ENCODE measurements at regions not wholly inside any gene's neighbourhood (a gene's known extent, or its start where the extent isn't known, plus 50 kb on each side); places are given as distances from the start of the nearest gene placed in this dataset.

- dilution Hi-C loops (cut with MboI; ENCODE audit: extremely low pct_ligation_motif_present, low sequenced_read_pairs) = no loop called here
These were observed 358.2 kb downstream of the BCOR start for GRCh38 chrX:39739585-39739984.

GRCh38 chrX:39740078-39740477 lies 357.7 kb downstream of the BCOR start:
- DNase-seq (ENCODE audit: low read depth, low spot score) = no peak
- no peak for FAIRE-seq
- no peaks in the 10 kb centered on the region for H4K20me1 ChIP-seq (ENCODE audit: control insufficient read depth, extremely low read depth, insufficient read depth, low read length)
- H3K4me2 ChIP-seq (ENCODE audit: control insufficient read depth, extremely low read depth, insufficient read depth, low read depth, low read length) = no peak overlapping the region
- no peaks in the 10 kb centered on the region for H3K9me3 ChIP-seq (ENCODE audit: control insufficient read depth, low read depth, low read length)
- no peaks in the 10 kb centered on the region for H3K9me1 ChIP-seq (ENCODE audit: control insufficient read depth, extremely low read depth, insufficient read depth, low read length)
- no peak overlapping the region for H3K27ac ChIP-seq (ENCODE audit: control insufficient read depth, insufficient read depth, low read length)
- TF ChIP-seq EZH2 (IDR thresholded peaks at IDR 0.05; ENCODE audit: low read length) = no peak
- TF ChIP-seq, protein P1, sequence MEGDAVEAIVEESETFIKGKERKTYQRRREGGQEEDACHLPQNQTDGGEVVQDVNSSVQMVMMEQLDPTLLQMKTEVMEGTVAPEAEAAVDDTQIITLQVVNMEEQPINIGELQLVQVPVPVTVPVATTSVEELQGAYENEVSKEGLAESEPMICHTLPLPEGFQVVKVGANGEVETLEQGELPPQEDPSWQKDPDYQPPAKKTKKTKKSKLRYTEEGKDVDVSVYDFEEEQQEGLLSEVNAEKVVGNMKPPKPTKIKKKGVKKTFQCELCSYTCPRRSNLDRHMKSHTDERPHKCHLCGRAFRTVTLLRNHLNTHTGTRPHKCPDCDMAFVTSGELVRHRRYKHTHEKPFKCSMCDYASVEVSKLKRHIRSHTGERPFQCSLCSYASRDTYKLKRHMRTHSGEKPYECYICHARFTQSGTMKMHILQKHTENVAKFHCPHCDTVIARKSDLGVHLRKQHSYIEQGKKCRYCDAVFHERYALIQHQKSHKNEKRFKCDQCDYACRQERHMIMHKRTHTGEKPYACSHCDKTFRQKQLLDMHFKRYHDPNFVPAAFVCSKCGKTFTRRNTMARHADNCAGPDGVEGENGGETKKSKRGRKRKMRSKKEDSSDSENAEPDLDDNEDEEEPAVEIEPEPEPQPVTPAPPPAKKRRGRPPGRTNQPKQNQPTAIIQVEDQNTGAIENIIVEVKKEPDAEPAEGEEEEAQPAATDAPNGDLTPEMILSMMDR (optimal IDR thresholded peaks at IDR 0.05 in 1 of 3, IDR thresholded peaks at IDR 0.05 in 1 of 3, conservative IDR thresholded peaks at IDR 0.05 in 1 of 3; ENCODE audit: extremely low read depth in 1 of 3, insufficient read depth in 2 of 3, low read length in 3 of 3) = no peak
- dilution Hi-C loops (cut with MboI; ENCODE audit: extremely low pct_ligation_motif_present, low sequenced_read_pairs) = no loop called here
- no peaks in the 10 kb centered on the region for H3K36me3 ChIP-seq (ENCODE audit: control insufficient read depth in 2 of 2, extremely low read depth in 1 of 2, insufficient read depth in 2 of 2, low read length in 2 of 2)
- H3K4me1 ChIP-seq (ENCODE audit: control insufficient read depth, extremely low read depth, insufficient read depth, low read length) = no peaks in the 10 kb centered on the region
- H3K79me2 ChIP-seq (ENCODE audit: control insufficient read depth, insufficient read depth, low read length) = no peaks in the 10 kb centered on the region
- H2AFZ ChIP-seq (ENCODE audit: control insufficient read depth, low read length) = no peak overlapping the region
- H3K4me3 ChIP-seq (ENCODE audit: control insufficient read depth in 2 of 3, extremely low read depth in 1 of 3, insufficient read depth in 2 of 3, low read depth in 1 of 3, low read length in 3 of 3) = no peak overlapping the region
- no peak overlapping the region for H3K9ac ChIP-seq (ENCODE audit: control insufficient read depth, extremely low read depth, insufficient read depth, low read length)
- no peaks in the 10 kb centered on the region for H3K27me3 ChIP-seq (ENCODE audit: control insufficient read depth, extremely low read depth, insufficient read depth, low read length)

More at GRCh38 chrX:39739585-39739984, 358.2 kb downstream of the BCOR start:
- no peaks in the 10 kb centered on the region for H3K9me3 ChIP-seq (ENCODE audit: control insufficient read depth, low read depth, low read length)
- H3K4me1 ChIP-seq (ENCODE audit: control insufficient read depth, extremely low read depth, insufficient read depth, low read length) = no peaks in the 10 kb centered on the region
- H3K9ac ChIP-seq (ENCODE audit: control insufficient read depth, extremely low read depth, insufficient read depth, low read length) = no peak overlapping the region
- TF ChIP-seq, protein P1 (optimal IDR thresholded peaks at IDR 0.05 in 1 of 3, IDR thresholded peaks at IDR 0.05 in 1 of 3, conservative IDR thresholded peaks at IDR 0.05 in 1 of 3; ENCODE audit: extremely low read depth in 1 of 3, insufficient read depth in 2 of 3, low read length in 3 of 3) = no peak
- TF ChIP-seq EZH2 (IDR thresholded peaks at IDR 0.05; ENCODE audit: low read length) = no peak
- H3K4me2 ChIP-seq (ENCODE audit: control insufficient read depth, extremely low read depth, insufficient read depth, low read depth, low read length) = no peak overlapping the region
- H2AFZ ChIP-seq (ENCODE audit: control insufficient read depth, low read length) = no peak overlapping the region
- no peaks in the 10 kb centered on the region for H4K20me1 ChIP-seq (ENCODE audit: control insufficient read depth, extremely low read depth, insufficient read depth, low read length)
- no peak overlapping the region for H3K27ac ChIP-seq (ENCODE audit: control insufficient read depth, insufficient read depth, low read length)
- no peaks in the 10 kb centered on the region for H3K36me3 ChIP-seq (ENCODE audit: control insufficient read depth in 2 of 2, extremely low read depth in 1 of 2, insufficient read depth in 2 of 2, low read length in 2 of 2)
- H3K9me1 ChIP-seq (ENCODE audit: control insufficient read depth, extremely low read depth, insufficient read depth, low read length) = no peaks in the 10 kb centered on the region
- no peaks in the 10 kb centered on the region for H3K79me2 ChIP-seq (ENCODE audit: control insufficient read depth, insufficient read depth, low read length)
- no peak for FAIRE-seq
- DNase-seq (ENCODE audit: low read depth, low spot score) = no peak
- no peak overlapping the region for H3K4me3 ChIP-seq (ENCODE audit: control insufficient read depth in 2 of 3, extremely low read depth in 1 of 3, insufficient read depth in 2 of 3, low read depth in 1 of 3, low read length in 3 of 3)
- H3K27me3 ChIP-seq (ENCODE audit: control insufficient read depth, extremely low read depth, insufficient read depth, low read length) = no peaks in the 10 kb centered on the region

Measured in keratinocyte (primary cell).